Suppressor macrophage (primary cell): ENCODE measurements at regions not wholly inside any gene's neighbourhood (a gene's known extent, or its start where the extent isn't known, plus 50 kb on each side); places are given as distances from the start of the nearest gene placed in this dataset.

Experiments
- DNase-seq, 4 experiments: peaks; one replicate each; pipeline ENCODE4 v3.0.0-alpha.2; 2020 to 2022

GRCh38 chr10:53140506-53140905 lies 367.9 kb upstream of the MBL2 start:
- DNase-seq, result no peak

- no peak for DNase-seq
Observed at GRCh38 chr10:53135897-53136253, 363.3 kb upstream of the MBL2 start.

GRCh38 chr10:53135213-53135896 lies 362.8 kb upstream of the MBL2 start:
- peak in 1 of 4 experiments; percentile 13 for DNase-seq

- DNase-seq, result no peak
Observed at GRCh38 chr10:53134050-53134449, 361.5 kb upstream of the MBL2 start.

- no peak for DNase-seq
Observed at GRCh38 chr10:53130337-53130736, 357.8 kb upstream of the MBL2 start.

GRCh38 chr10:53127686-53128085 lies 355.1 kb upstream of the MBL2 start:
- DNase-seq, result no peak

- DNase-seq, result no peak
Observed at GRCh38 chr10:53123311-53123710, 350.7 kb upstream of the MBL2 start.

GRCh38 chr10:53122281-53122680 lies 349.7 kb upstream of the MBL2 start:
- peak in 3 of 4 experiments; percentile 5 to 51 (median 24) for DNase-seq

GRCh38 chr10:53115660-53116059 lies 343.1 kb upstream of the MBL2 start:
- peak in 1 of 4 experiments; percentile 4 for DNase-seq

GRCh38 chr10:53111529-53111928 lies 338.9 kb upstream of the MBL2 start:
- no peak for DNase-seq

- no peak for DNase-seq
Observed at GRCh38 chr10:53109320-53109719, 336.7 kb upstream of the MBL2 start.

- DNase-seq, result no peak
Observed at GRCh38 chr10:53108317-53108934, 335.8 kb upstream of the MBL2 start.

GRCh38 chr10:53107711-53108110 lies 335.1 kb upstream of the MBL2 start:
- DNase-seq, result no peak

- no peak for DNase-seq
Observed at GRCh38 chr10:53102424-53102823, 329.8 kb upstream of the MBL2 start.

GRCh38 chr10:53093878-53094277 lies 321.3 kb upstream of the MBL2 start:
- no peak for DNase-seq

GRCh38 chr10:53091574-53091973 lies 319.0 kb upstream of the MBL2 start:
- no peak for DNase-seq

GRCh38 chr10:53088961-53089360 lies 316.4 kb upstream of the MBL2 start:
- DNase-seq, result no peak

- no peak for DNase-seq
Observed at GRCh38 chr10:53079283-53079682, 306.7 kb upstream of the MBL2 start.

GRCh38 chr10:53076948-53077347 lies 304.4 kb upstream of the MBL2 start:
- no peak for DNase-seq

- no peak for DNase-seq
Observed at GRCh38 chr10:53075469-53075868, 302.9 kb upstream of the MBL2 start.

GRCh38 chr10:53072144-53072543 lies 299.6 kb upstream of the MBL2 start:
- no peak for DNase-seq

GRCh38 chr10:53071505-53072125 lies 299.0 kb upstream of the MBL2 start:
- no peak for DNase-seq

GRCh38 chr10:53069013-53069412 lies 296.4 kb upstream of the MBL2 start:
- DNase-seq, result no peak

- DNase-seq, result no peak
Observed at GRCh38 chr10:53064614-53065013, 292.0 kb upstream of the MBL2 start.
